ENCODE measurements at regions not wholly inside any gene's neighbourhood (a gene's known extent, or its start where the extent isn't known, plus 50 kb on each side); places are given as distances from the start of the nearest gene placed in this dataset.

DNA sequence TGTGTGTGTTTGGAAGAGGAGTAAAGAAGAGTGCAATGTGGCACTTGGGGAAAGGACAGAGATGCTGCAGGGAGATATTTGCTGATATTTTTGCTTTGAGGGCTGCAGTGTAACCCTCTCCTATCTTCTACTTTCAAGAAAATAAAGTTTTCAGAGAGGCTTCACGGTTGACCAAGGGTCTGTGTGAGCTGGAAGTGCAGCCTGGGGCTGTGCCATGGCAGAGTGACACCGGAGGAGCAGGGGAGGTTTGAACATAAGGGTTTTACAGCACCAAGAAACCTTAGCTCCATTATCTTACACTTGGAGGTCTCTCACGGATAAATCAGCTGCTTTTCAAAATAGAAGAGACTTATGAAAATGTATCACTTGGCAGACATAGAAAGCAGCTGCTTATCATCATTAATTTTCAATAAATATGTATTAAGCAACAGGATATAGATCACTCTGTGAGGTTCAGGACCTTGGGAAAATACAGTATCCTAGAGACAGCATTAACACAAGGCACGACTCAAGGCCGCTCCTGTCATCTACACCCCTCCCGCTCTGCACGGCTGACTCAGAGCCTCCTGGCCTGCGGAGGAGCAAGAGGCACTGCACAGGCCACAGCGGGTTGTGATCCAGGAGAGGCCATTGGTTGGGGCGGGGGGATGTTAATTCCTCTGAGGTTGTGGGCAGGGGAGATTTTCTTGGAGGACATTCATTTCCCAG is 127.8 kb downstream of the COPS8 start:
- Mint-ChIP-seq H3K4me1 (ENCODE audit: low read depth, unreplicated experiment) (no peaks in the 10 kb centered on the region), H3K27me3 (ENCODE audit: unreplicated experiment) (peaks cover 2% of the 10 kb centered on the region), H3K36me3 (ENCODE audit: unreplicated experiment) (no peaks in the 10 kb centered on the region), H3K9me3 (ENCODE audit: unreplicated experiment) (no peaks in the 10 kb centered on the region), H3K27ac (ENCODE audit: unreplicated experiment) (no peak overlapping the region), H3K4me3 (ENCODE audit: unreplicated experiment) (no peak overlapping the region)
- DNase-seq: no peak
- TF ChIP-seq, protein P1, sequence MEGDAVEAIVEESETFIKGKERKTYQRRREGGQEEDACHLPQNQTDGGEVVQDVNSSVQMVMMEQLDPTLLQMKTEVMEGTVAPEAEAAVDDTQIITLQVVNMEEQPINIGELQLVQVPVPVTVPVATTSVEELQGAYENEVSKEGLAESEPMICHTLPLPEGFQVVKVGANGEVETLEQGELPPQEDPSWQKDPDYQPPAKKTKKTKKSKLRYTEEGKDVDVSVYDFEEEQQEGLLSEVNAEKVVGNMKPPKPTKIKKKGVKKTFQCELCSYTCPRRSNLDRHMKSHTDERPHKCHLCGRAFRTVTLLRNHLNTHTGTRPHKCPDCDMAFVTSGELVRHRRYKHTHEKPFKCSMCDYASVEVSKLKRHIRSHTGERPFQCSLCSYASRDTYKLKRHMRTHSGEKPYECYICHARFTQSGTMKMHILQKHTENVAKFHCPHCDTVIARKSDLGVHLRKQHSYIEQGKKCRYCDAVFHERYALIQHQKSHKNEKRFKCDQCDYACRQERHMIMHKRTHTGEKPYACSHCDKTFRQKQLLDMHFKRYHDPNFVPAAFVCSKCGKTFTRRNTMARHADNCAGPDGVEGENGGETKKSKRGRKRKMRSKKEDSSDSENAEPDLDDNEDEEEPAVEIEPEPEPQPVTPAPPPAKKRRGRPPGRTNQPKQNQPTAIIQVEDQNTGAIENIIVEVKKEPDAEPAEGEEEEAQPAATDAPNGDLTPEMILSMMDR (IDR thresholded peaks at IDR 0.05; ENCODE audit: partially characterized antibody, unreplicated experiment): no peak

- no peaks in the 10 kb centered on the region for H3K36me3 Mint-ChIP-seq (ENCODE audit: unreplicated experiment)
- no peaks in the 10 kb centered on the region for H3K9me3 Mint-ChIP-seq (ENCODE audit: unreplicated experiment)
- H3K27ac Mint-ChIP-seq (ENCODE audit: unreplicated experiment): no peak overlapping the region
These were observed 128.5 kb downstream of the COPS8 start for GRCh38 chr2:237214030-237214675.

DNA sequence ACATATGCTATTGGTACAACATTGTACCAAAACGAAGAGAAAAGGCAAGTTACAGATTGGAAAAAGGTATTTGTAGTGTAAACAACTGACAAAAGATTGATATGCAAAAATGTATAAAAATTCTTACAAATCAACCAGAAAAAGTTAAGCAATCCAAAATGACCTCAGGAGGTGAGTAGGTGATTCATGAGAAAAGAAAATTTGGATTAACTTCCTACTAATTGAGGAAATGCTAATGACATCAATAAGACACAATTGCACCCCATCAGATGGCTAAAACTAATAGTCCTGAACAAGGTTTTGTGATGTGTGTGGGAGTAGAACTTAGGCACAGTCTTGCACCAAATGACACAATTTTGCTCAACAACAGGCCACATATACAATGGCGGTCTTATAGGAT is 129.3 kb downstream of the COPS8 start:
- TF ChIP-seq, protein P1 (IDR thresholded peaks at IDR 0.05; ENCODE audit: partially characterized antibody, unreplicated experiment): no peak
- no peak overlapping the region for H3K4me3 Mint-ChIP-seq (ENCODE audit: unreplicated experiment)
- no peak overlapping the region for H3K27ac Mint-ChIP-seq (ENCODE audit: unreplicated experiment)
- H3K9me3 Mint-ChIP-seq (ENCODE audit: unreplicated experiment): no peaks in the 10 kb centered on the region
- peaks cover 2% of the 10 kb centered on the region for H3K27me3 Mint-ChIP-seq (ENCODE audit: unreplicated experiment)
- no peaks in the 10 kb centered on the region for H3K4me1 Mint-ChIP-seq (ENCODE audit: low read depth, unreplicated experiment)
- no peaks in the 10 kb centered on the region for H3K36me3 Mint-ChIP-seq (ENCODE audit: unreplicated experiment)
- no peak for DNase-seq

More at GRCh38 chr2:237214030-237214675, 128.5 kb downstream of the COPS8 start:
- H3K27me3 Mint-ChIP-seq (ENCODE audit: unreplicated experiment): peaks cover 2% of the 10 kb centered on the region
- TF ChIP-seq, protein P1 (IDR thresholded peaks at IDR 0.05; ENCODE audit: partially characterized antibody, unreplicated experiment): no peak
- DNase-seq: no peak
- H3K4me3 Mint-ChIP-seq (ENCODE audit: unreplicated experiment): no peak overlapping the region
- H3K4me1 Mint-ChIP-seq (ENCODE audit: low read depth, unreplicated experiment): no peaks in the 10 kb centered on the region

DNA sequence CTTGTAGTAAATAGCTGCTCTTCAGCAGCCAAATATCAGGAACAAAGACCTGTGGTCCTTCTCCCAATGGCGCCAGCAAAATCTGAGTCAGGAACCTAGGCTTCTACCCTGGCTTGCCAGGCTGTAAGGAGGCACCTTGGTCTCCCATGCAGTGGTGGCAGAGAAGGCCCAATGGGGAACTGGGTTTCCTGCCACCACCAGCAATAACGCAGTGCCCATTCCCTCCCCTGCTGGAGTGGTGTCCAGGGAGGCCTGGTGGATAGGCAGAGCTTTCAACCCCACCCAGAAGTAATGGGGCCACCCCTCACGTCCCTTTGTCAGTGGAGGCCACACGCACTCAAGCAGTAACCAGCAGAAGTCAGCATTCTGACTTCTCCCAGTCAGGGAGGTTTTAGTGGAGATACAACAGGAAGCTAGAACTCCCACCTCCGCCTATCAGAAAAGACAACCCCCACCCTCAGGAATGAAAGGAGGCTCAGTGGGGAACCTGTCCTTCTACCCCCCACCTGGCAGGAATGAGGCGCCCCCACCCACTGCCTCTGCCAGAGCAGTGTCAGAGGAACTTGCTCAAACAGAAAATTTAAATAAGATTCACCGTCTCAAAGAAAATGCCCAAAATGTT is 132.4 kb downstream of the COPS8 start:
- TF ChIP-seq, protein P1 (IDR thresholded peaks at IDR 0.05; ENCODE audit: partially characterized antibody, unreplicated experiment): no peak
- H3K9me3 Mint-ChIP-seq (ENCODE audit: unreplicated experiment): no peaks in the 10 kb centered on the region
- no peak for DNase-seq
- H3K27me3 Mint-ChIP-seq (ENCODE audit: unreplicated experiment): peaks cover 2% of the 10 kb centered on the region
- H3K4me3 Mint-ChIP-seq (ENCODE audit: unreplicated experiment): no peak overlapping the region
- no peak overlapping the region for H3K27ac Mint-ChIP-seq (ENCODE audit: unreplicated experiment)
- H3K36me3 Mint-ChIP-seq (ENCODE audit: unreplicated experiment): no peaks in the 10 kb centered on the region
- no peaks in the 10 kb centered on the region for H3K4me1 Mint-ChIP-seq (ENCODE audit: low read depth, unreplicated experiment)

DNA sequence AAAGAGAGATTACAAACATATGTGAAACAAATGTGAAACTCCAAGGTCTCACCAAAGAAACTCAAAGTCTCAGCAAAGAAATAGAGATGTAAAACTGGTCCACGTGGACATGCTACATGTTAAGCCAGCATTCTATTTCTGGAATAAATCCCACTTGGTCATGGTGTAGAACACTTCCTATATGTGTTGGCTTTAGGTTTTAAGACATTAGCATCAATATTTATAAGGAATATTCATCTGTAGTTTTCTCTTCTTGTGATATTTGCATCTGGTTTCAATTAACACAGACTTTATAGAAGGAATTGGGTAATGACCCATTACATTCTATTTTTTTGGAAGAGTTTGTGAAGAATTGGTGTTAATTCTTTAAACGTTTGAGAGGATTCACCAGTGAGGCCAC is 133.1 kb downstream of the COPS8 start:
- H3K4me3 Mint-ChIP-seq (ENCODE audit: unreplicated experiment): no peak overlapping the region
- H3K4me1 Mint-ChIP-seq (ENCODE audit: low read depth, unreplicated experiment): no peaks in the 10 kb centered on the region
- peaks cover 2% of the 10 kb centered on the region for H3K27me3 Mint-ChIP-seq (ENCODE audit: unreplicated experiment)
- no peaks in the 10 kb centered on the region for H3K36me3 Mint-ChIP-seq (ENCODE audit: unreplicated experiment)
- no peak for DNase-seq
- no peak overlapping the region for H3K27ac Mint-ChIP-seq (ENCODE audit: unreplicated experiment)
- H3K9me3 Mint-ChIP-seq (ENCODE audit: unreplicated experiment): no peaks in the 10 kb centered on the region
- TF ChIP-seq, protein P1 (IDR thresholded peaks at IDR 0.05; ENCODE audit: partially characterized antibody, unreplicated experiment): no peak

Data from glutamatergic neuron (in vitro differentiated cells).